ENCODE measurements at regions not wholly inside any gene's neighbourhood (a gene's known extent, or its start where the extent isn't known, plus 50 kb on each side); places are given as distances from the start of the nearest gene placed in this dataset.

DNA sequence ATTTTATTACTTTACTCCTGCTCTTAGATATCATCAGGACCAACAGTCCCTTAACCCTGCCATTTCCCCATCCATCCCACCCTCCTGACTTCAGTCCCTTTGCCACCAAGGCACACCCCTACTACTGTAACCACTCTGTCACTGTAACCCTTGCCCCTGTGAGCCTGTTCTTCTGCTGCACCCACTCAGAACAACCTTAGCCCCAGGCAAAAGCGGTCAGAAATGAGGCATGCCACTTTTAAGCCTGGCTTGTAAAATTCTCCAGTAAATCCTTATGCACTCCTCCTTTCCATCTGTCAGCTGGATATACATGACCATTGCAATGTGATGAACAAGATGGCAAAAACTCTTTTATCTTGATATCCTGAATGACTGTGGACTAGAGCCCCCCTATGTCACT, 555.0 kb upstream of the PLXNA2 start:
- Histone ChIP-seq H4K20me1 (ENCODE audit: insufficient read depth, low read length) (no peaks in the 10 kb centered on the region), H3K4me3 (replicated peaks in 1 of 3; ENCODE audit: low read depth in 2 of 3, low read length in 3 of 3) (no peak overlapping the region), H3K9ac (ENCODE audit: insufficient read depth, low read length, poor library complexity, severe bottlenecking) (no peak overlapping the region), H3K27ac (ENCODE audit: low read depth in 1 of 2, low read length in 2 of 2) (no peak overlapping the region), H2AFZ (ENCODE audit: insufficient read depth, low read depth, low read length, poor library complexity, severe bottlenecking) (no peak overlapping the region), H3K27me3 (ENCODE audit: control insufficient read depth in 2 of 2, insufficient read depth in 2 of 2, low read length in 2 of 2) (no peaks in the 10 kb centered on the region), H3K4me2 (replicated peaks; ENCODE audit: extremely low read depth, low read length, poor library complexity, severe bottlenecking) (no peak overlapping the region), H3K36me3 (replicated peaks in 1 of 2; ENCODE audit: control insufficient read depth in 1 of 2, insufficient read depth in 2 of 2, low read length in 2 of 2) (no peaks in the 10 kb centered on the region), H3K9me3 (replicated peaks in 1 of 2; ENCODE audit: control insufficient read depth in 1 of 2, insufficient read depth in 1 of 2, low read length in 2 of 2) (no peaks in the 10 kb centered on the region), H3K79me2 (ENCODE audit: insufficient read depth, low read length) (no peaks in the 10 kb centered on the region), H3K4me1 (ENCODE audit: control insufficient read depth in 1 of 2, insufficient read depth in 2 of 2, low read length in 2 of 2) (no peaks in the 10 kb centered on the region)
- no peaks in the 10 kb centered on the region for H3K4me1 Mint-ChIP-seq
- H3K4me3 Mint-ChIP-seq, result no peak overlapping the region
- no peak overlapping the region for H3K27ac Mint-ChIP-seq
- TF ChIP-seq, protein P1, sequence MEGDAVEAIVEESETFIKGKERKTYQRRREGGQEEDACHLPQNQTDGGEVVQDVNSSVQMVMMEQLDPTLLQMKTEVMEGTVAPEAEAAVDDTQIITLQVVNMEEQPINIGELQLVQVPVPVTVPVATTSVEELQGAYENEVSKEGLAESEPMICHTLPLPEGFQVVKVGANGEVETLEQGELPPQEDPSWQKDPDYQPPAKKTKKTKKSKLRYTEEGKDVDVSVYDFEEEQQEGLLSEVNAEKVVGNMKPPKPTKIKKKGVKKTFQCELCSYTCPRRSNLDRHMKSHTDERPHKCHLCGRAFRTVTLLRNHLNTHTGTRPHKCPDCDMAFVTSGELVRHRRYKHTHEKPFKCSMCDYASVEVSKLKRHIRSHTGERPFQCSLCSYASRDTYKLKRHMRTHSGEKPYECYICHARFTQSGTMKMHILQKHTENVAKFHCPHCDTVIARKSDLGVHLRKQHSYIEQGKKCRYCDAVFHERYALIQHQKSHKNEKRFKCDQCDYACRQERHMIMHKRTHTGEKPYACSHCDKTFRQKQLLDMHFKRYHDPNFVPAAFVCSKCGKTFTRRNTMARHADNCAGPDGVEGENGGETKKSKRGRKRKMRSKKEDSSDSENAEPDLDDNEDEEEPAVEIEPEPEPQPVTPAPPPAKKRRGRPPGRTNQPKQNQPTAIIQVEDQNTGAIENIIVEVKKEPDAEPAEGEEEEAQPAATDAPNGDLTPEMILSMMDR (IDR thresholded peaks at IDR 0.05), result no peak
- peaks cover 2 to 4% (median 4%) of the 10 kb centered on the region in 3 donors for H3K27me3 Mint-ChIP-seq (ENCODE audit: low read depth in 3 of 3)
- intact Hi-C loops (cut with micrococcal nuclease), result no loop called here
- no CpG with 5 or more reads among the region's 1 CpG for WGBS (ENCODE audit: insufficient coverage)
- DNase-seq, result no peak
- peaks cover 0 to 4% (median 0%) of the 10 kb centered on the region in 7 donors for H3K9me3 Mint-ChIP-seq
- no peaks in the 10 kb centered on the region for H3K36me3 Mint-ChIP-seq

DNA sequence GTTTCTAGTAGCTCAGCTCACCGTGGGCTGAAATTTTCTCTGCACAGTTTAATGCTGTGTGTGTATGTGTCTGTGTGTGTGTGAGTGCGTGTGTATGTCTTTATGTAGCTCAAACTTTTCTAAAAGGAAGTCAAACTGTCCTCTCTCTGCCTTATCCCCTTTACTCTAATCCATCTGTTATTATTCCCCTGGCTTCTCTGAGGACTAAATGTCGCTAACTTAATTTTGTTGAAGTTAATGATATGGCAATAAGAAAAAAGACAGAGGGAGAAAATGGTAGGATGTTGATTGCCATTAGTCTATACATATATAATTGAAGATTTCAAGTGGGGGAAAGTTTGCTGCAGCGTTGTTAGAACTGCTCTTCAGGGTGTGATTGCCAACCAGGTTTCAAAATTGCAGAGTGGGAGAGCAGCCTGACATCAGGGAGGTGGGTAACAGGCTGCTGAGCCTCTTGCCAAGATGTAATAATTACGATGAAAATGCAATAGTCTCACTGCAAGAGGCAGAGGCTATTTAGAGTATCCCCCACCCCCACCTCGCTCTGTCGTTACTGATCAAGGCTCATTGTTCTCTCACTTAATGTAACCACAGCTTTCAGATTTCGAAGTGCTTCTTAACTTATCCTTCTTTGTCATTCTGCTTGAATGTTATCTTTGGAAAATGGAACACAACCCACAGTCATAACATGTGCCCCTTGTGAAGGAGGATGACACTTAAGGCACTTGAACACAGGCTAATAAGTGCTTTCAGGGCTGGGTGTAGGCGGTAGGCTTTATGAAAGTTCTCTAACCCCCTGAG, 559.0 kb upstream of the PLXNA2 start:
- Histone ChIP-seq H3K4me1 (ENCODE audit: control insufficient read depth in 1 of 2, insufficient read depth in 2 of 2, low read length in 2 of 2) (no peaks in the 10 kb centered on the region), H2AFZ (ENCODE audit: insufficient read depth, low read depth, low read length, poor library complexity, severe bottlenecking) (no peak overlapping the region), H3K4me3 (replicated peaks in 1 of 3; ENCODE audit: low read depth in 2 of 3, low read length in 3 of 3) (no peak overlapping the region), H3K9ac (ENCODE audit: insufficient read depth, low read length, poor library complexity, severe bottlenecking) (no peak overlapping the region), H4K20me1 (ENCODE audit: insufficient read depth, low read length) (no peaks in the 10 kb centered on the region), H3K79me2 (ENCODE audit: insufficient read depth, low read length) (no peaks in the 10 kb centered on the region), H3K27ac (ENCODE audit: low read depth in 1 of 2, low read length in 2 of 2) (no peak overlapping the region), H3K4me2 (replicated peaks; ENCODE audit: extremely low read depth, low read length, poor library complexity, severe bottlenecking) (no peak overlapping the region), H3K27me3 (ENCODE audit: control insufficient read depth in 2 of 2, insufficient read depth in 2 of 2, low read length in 2 of 2) (no peaks in the 10 kb centered on the region), H3K9me3 (replicated peaks in 1 of 2; ENCODE audit: control insufficient read depth in 1 of 2, insufficient read depth in 1 of 2, low read length in 2 of 2) (no peaks in the 10 kb centered on the region), H3K36me3 (replicated peaks in 1 of 2; ENCODE audit: control insufficient read depth in 1 of 2, insufficient read depth in 2 of 2, low read length in 2 of 2) (no peaks in the 10 kb centered on the region)
- TF ChIP-seq, protein P1 (IDR thresholded peaks at IDR 0.05), result no peak
- H3K36me3 Mint-ChIP-seq, result no peaks in the 10 kb centered on the region
- intact Hi-C loops (cut with micrococcal nuclease), result no loop called here
- no peak overlapping the region for H3K4me3 Mint-ChIP-seq
- peaks cover 0 to 5% (median 0%) of the 10 kb centered on the region in 7 donors for H3K9me3 Mint-ChIP-seq
- H3K27ac Mint-ChIP-seq, result no peak overlapping the region
- H3K27me3 Mint-ChIP-seq (ENCODE audit: low read depth in 3 of 3), result peaks cover 1 to 5% (median 2%) of the 10 kb centered on the region in 3 donors
- no peaks in the 10 kb centered on the region for H3K4me1 Mint-ChIP-seq
- WGBS (ENCODE audit: insufficient coverage), result 94% methylated on average over 4 of the region's 9 CpGs
- no peak for DNase-seq
